GM19351 (cell line): ENCODE measurements at regions not wholly inside any gene's neighbourhood (a gene's known extent, or its start where the extent isn't known, plus 50 kb on each side); places are given as distances from the start of the nearest gene placed in this dataset.

Source experiments
- ATAC-seq: cut with Tn5 transposase; IDR thresholded peaks from one replicate; pipeline ENCODE4 v1.9.1; 2021; ENCODE audit warnings: mild to moderate bottlenecking, moderate library complexity; ENCODE audit not compliant: unreplicated experiment

DNA sequence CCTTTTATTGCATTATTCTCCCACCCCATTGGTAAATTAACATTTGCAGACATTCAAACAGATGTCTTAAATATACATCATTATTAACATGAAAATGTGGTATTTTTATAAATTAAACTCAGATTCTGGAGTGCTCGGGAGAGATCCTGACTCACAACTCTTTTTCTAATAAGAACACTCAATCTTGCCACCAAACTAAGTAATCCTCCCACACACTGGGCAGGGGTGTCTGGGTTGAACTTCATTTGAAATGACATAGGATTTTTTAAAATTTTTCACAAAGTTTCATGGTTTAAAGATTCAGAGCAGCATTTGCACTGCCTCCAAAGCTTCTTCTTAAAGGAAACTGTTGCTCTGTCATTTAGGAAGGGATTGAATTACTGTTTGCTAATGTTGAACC is 754.3 kb downstream of the MECOM start:
- no peak for ATAC-seq

- no peak for ATAC-seq
Measured at GRCh38 chr3:168895419-168895818, 768.1 kb downstream of the MECOM start.

GRCh38 chr3:168894214-168894613 is 769.3 kb downstream of the MECOM start:
- ATAC-seq, result no peak

- ATAC-seq, result no peak
Measured at GRCh38 chr3:168889666-168890065, 773.8 kb downstream of the MECOM start.

- no peak for ATAC-seq
Measured at GRCh38 chr3:168888781-168889180, 774.7 kb downstream of the MECOM start.

- ATAC-seq, result no peak
Measured at GRCh38 chr3:168885028-168885427, 778.5 kb downstream of the MECOM start.

GRCh38 chr3:168884353-168884903 is 779.1 kb downstream of the MECOM start:
- no peak for ATAC-seq

DNA sequence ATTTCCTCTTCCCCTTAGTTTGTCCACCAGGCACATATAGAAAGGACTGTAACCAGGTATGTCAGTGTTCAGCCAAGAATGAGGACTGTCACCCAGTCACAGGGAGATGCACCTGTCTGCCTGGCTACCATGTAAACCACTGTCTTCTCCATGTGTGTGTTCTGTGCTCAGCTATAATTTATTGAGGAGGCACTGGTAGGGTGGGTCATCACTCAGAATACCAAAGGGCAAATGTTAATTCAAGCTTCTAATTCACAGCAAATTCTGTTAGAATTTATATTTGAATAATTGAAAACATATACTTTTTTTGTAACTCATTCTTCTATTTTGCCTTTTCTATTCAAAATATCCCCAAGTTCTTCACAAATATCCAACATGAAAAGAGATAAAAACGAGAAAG is 780.4 kb downstream of the MECOM start:
- no peak for ATAC-seq

GRCh38 chr3:168881804-168882203 is 781.7 kb downstream of the MECOM start:
- ATAC-seq, result no peak

- ATAC-seq, result no peak
Measured at GRCh38 chr3:168878655-168879054, 782.9 kb upstream of the GOLIM4 start.

DNA sequence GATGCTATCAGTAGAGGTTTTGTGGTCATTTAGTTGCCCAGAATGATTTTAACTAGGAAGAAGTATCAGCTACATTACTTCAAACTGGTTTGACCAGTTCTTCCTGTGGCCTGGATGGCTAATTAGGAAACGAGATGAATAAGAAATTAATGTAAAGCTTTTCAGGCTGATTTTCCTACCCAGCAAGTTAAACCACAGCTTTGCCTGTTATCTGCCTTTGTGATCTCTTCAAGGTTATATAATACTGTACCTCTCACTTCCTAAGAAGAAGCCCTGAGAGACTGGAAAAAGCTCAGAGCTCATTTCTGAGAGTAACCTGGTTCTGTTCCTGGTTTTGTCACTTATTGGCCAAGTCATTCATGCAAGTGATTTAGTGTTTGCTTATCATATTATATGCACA is 782.2 kb upstream of the GOLIM4 start:
- ATAC-seq, result no peak

- no peak for ATAC-seq
Measured at GRCh38 chr3:168876346-168877035, 780.8 kb upstream of the GOLIM4 start.

DNA sequence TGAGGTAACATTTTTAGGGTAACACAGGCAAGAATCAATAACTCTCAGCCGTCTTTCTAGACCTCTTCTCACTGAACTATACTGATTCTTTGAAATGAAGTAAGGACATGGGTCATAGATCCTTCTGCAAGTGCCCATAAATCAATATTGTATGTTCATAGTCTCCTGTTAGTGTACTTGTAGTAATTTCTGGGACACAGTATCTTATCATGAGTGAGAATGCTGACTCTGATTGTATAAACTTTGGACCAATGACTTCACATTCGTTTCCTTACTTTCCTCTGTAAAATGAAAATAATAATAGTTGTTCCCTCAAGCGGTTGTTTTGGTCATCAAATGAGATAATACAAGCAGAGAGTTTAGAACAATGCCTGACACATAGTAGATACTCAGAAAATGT is 777.1 kb upstream of the GOLIM4 start:
- ATAC-seq, result no peak

DNA sequence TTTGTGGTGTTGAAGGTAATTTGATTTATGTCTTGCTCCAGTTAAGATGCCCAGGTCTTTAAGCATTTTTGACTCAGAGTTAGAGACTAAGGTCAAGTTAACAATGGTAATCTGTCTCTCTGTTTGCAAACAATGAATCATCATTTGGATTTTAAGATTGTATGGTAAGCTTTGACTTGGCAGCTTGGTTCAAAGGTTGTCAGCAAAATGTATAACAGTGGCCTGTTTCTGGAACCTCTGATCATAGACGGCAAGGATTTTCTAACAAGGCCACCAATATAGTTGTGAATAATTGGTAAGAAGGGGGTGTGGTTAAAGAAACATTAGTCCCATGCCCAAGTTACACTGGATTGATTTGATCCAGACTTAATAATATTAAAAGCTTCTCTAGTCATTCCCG is 775.2 kb upstream of the GOLIM4 start:
- ATAC-seq, result no peak

GRCh38 chr3:168865022-168865551 is 769.4 kb upstream of the GOLIM4 start:
- no peak for ATAC-seq

GRCh38 chr3:168864107-168865021 is 768.6 kb upstream of the GOLIM4 start:
- no peak for ATAC-seq

- no peak for ATAC-seq
Measured at GRCh38 chr3:168863561-168863960, 767.8 kb upstream of the GOLIM4 start.

DNA sequence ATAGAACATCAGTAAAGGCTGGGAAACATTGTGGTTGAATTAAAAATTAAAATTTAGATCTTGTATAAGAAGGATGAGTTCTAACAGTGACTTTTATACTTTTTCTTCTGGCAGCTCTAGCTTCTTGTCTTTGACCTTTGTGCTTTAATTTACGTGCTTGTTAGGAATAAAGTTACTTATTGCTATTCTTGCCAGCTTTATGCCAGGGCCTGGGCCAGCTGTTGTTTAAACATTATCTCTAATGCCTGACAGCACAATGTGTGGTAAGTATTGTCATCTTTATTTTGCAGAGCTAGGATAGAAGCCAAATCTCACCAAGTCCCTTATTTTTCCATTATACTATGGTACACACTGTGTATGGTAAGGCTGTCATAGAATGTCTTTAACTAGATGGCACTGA is 766.7 kb upstream of the GOLIM4 start:
- no peak for ATAC-seq

- ATAC-seq, result no peak
Measured at GRCh38 chr3:168860592-168860991, 764.9 kb upstream of the GOLIM4 start.

DNA sequence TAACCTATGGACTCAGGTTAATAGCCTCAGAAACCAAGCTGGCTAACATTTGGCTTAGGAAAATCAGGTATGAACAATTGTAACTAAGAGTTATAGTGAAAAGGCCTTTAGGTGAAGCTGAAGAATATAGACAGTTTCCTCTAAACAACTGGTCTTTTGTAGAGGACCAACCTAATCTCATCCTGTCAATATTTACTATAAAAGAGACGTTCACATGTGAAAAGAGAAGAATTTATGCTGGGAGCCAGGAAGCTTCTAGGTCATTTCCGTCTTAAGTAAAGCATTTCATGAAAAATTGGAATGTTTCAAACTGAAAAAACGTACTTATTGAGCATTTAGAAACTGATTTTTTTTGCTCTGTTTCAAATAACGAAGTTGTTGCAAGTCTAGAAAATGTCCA is 764.3 kb upstream of the GOLIM4 start:
- ATAC-seq, result no peak

GRCh38 chr3:168859574-168859973 is 763.9 kb upstream of the GOLIM4 start:
- no peak for ATAC-seq

- no peak for ATAC-seq
Measured at GRCh38 chr3:168859143-168859542, 763.4 kb upstream of the GOLIM4 start.
